RWPE2 (cell line): ENCODE measurements at regions not wholly inside any gene's neighbourhood (a gene's known extent, or its start where the extent isn't known, plus 50 kb on each side); places are given as distances from the start of the nearest gene placed in this dataset.

Source experiments
- ATAC-seq: fragments of 200-7000 bp; cut with Tn5 transposase; 3 replicates; pipeline ENCODE4 v1.9.1; 2021; ENCODE audit warnings: low read depth
- DNase-seq: peaks from one replicate; pipeline ENCODE4 v3.0.0-alpha.2; 2020; ENCODE audit warnings: low spot score
- H3K27ac ChIP-seq: fragments of 450-650 bp; 2 replicates; pipeline ENCODE4 v1.5.1; 2017; ENCODE audit warnings: mild to moderate bottlenecking; ENCODE audit not compliant: poor library complexity, severe bottlenecking
- H3K27me3 ChIP-seq: fragments of 250-450 bp; sonication (Bioruptor Pico); 2 replicates; pipeline ENCODE4 v1.5.1; 2021; ENCODE audit warnings: mild to moderate bottlenecking, moderate library complexity; ENCODE audit not compliant: insufficient read depth, poor library complexity, severe bottlenecking
- H3K36me3 ChIP-seq: fragments of 250-450 bp; sonication (Bioruptor Pico); 2 replicates; pipeline ENCODE4 v1.5.1; 2020; ENCODE audit warnings: low read depth, mild to moderate bottlenecking, moderate library complexity
- H3K4me1 ChIP-seq: fragments of 250-450 bp; sonication (Bioruptor Pico); 2 replicates; pipeline ENCODE4 v1.5.1; 2021; ENCODE audit warnings: mild to moderate bottlenecking, moderate library complexity; ENCODE audit not compliant: insufficient read depth, poor library complexity, severe bottlenecking
- H3K4me3 ChIP-seq: fragments of 250-450 bp; sonication (Bioruptor Pico); 2 replicates; pipeline ENCODE4 v1.5.1; 2021; ENCODE audit warnings: mild to moderate bottlenecking, moderate library complexity; ENCODE audit not compliant: severe bottlenecking
- H3K9me3 ChIP-seq: fragments of 250-450 bp; sonication (Bioruptor Pico); 2 replicates; pipeline ENCODE4 v1.5.1; 2021; ENCODE audit warnings: mild to moderate bottlenecking, moderate library complexity; ENCODE audit not compliant: severe bottlenecking
- TF ChIP-seq, protein P1 (sequence below): fragments of 450-650 bp; IDR thresholded peaks from one replicate; pipeline ENCODE4 v1.5.1; 2017; ENCODE audit warnings: mild to moderate bottlenecking, moderate library complexity; ENCODE audit not compliant: poor library complexity, severe bottlenecking

DNA sequence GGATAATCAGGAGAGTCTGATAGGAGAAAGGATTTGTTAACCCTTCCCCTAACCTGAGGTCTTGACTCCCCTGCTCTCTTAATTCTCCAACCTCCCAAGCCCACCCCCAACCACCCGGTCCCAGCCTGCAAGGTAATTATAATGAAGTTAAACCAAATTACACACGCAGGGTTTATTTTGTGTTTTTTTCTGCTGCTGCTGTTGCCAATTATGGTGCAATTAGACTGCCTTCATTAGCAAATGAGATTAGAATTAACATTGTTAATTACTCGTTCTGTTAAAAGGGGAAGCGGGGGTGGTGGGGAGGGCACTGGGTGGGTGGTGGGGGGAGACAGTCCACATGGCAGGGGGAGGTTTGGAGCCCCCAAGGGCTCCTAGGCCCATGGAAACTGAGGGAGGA lies 128.9 kb downstream of the CCT6B start:
- no peaks in the 10 kb centered on the region for H3K4me1 ChIP-seq
- H3K27ac ChIP-seq: no peak overlapping the region
- H3K27me3 ChIP-seq: peaks cover 12% of the 10 kb centered on the region
- TF ChIP-seq, protein P1, sequence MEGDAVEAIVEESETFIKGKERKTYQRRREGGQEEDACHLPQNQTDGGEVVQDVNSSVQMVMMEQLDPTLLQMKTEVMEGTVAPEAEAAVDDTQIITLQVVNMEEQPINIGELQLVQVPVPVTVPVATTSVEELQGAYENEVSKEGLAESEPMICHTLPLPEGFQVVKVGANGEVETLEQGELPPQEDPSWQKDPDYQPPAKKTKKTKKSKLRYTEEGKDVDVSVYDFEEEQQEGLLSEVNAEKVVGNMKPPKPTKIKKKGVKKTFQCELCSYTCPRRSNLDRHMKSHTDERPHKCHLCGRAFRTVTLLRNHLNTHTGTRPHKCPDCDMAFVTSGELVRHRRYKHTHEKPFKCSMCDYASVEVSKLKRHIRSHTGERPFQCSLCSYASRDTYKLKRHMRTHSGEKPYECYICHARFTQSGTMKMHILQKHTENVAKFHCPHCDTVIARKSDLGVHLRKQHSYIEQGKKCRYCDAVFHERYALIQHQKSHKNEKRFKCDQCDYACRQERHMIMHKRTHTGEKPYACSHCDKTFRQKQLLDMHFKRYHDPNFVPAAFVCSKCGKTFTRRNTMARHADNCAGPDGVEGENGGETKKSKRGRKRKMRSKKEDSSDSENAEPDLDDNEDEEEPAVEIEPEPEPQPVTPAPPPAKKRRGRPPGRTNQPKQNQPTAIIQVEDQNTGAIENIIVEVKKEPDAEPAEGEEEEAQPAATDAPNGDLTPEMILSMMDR: no peak
- H3K36me3 ChIP-seq: no peaks in the 10 kb centered on the region
- no peaks in the 10 kb centered on the region for H3K9me3 ChIP-seq
- DNase-seq (no peak), ATAC-seq (no peak)
- H3K4me3 ChIP-seq: no peak overlapping the region

DNA sequence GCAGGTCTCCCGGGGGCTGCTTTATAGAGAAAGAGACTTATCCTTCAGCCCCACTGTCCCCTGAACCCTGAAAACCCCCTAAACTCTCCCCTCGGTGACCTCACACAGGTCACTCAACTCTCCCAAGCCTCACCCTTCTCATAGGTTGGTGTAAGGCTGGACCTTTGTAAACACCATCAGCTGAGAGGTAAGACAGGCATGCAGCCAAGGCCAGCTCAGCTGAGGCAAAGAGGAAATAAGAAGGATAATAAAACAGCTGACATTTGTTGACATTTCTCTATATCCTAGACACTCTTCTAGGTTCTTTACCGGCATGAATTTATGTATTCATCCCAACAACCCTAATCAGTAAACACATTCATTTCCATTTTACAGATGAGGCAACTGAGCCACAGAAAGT lies 134.3 kb downstream of the CCT6B start:
- Histone ChIP-seq H3K27ac (no peak overlapping the region), H3K9me3 (no peaks in the 10 kb centered on the region), H3K36me3 (no peaks in the 10 kb centered on the region), H3K4me3 (no peak overlapping the region), H3K4me1 (no peaks in the 10 kb centered on the region), H3K27me3 (no peaks in the 10 kb centered on the region)
- ATAC-seq: no peak
- TF ChIP-seq, protein P1: no peak
- DNase-seq: no peak

DNA sequence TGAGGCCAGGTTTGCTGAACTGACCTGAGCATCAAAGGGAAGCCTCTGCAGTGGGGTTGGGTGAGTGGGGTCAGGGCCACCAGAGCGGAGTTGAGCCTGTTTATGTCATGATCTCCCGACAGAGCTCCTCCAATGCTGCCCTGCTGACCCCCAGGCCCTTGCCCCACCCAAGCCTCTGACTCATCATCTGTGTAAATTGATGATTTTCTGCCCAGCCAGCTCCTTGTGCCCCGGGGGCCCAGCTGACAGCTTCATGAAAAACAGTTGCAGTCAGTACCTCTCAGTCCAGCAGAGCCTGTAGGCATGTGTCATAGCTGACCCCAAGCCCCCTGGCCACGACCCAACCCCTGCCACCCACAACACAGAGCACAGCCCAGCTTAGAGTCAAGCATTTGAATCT lies 134.9 kb downstream of the CCT6B start:
- ATAC-seq: peak; percentile 59; the same call in 2 of the 3 replicates

DNA sequence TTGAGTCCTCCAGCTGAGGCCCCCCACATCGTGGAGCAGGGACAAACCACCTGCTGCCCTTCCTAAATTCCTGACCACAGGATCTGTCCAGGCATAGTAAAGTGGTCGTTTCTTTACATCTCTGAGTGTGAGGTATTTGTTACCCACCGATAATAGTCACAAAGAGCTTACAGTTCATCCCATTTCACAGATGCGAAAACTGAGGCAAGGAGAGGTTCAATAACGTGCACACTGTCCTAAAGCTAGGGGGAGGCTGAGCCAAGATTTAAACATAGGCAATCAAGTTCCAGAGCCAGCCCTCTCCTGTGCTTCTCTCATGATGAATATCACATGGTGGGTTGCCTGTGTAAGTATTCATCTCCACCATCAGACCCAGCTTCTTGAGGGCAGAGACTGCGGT lies 135.4 kb downstream of the CCT6B start:
- H3K9me3 ChIP-seq: no peaks in the 10 kb centered on the region
- TF ChIP-seq, protein P1: no peak
- no peaks in the 10 kb centered on the region for H3K4me1 ChIP-seq
- H3K36me3 ChIP-seq: no peaks in the 10 kb centered on the region
- H3K4me3 ChIP-seq: no peak overlapping the region
- H3K27ac ChIP-seq: no peak overlapping the region
- no peak for DNase-seq
- ATAC-seq: no peak; the same call in 2 of the 3 replicates
- no peaks in the 10 kb centered on the region for H3K27me3 ChIP-seq

More for the DNA sequence above, 134.9 kb downstream of the CCT6B start:
- H3K4me3 ChIP-seq: no peak overlapping the region
- H3K9me3 ChIP-seq: no peaks in the 10 kb centered on the region
- no peaks in the 10 kb centered on the region for H3K4me1 ChIP-seq
- H3K27me3 ChIP-seq: no peaks in the 10 kb centered on the region
- H3K27ac ChIP-seq: no peak overlapping the region
- TF ChIP-seq, protein P1: no peak
- H3K36me3 ChIP-seq: no peaks in the 10 kb centered on the region
- DNase-seq: no peak

DNA sequence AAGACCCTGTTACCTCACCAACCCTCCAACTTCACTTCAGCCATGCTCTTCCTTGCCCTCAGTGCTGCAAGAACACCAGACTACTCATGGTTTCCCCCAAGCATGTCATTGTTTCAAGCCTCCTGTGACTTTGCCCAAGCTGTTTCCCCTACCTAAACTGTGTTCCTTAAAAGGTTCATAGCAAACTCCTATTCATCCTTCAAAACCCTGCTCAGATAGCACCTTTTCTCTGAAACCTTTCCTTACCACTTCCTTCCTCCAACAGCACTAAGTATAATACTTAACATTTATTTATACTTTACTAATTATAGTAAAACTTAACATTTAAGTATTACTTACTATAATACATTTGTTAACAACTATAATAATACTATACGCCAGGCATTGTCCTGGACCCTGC lies 136.2 kb downstream of the CCT6B start:
- H3K4me1 ChIP-seq: no peaks in the 10 kb centered on the region
- H3K9me3 ChIP-seq: no peaks in the 10 kb centered on the region
- no peak overlapping the region for H3K27ac ChIP-seq
- no peak for DNase-seq
- TF ChIP-seq, protein P1: no peak
- no peaks in the 10 kb centered on the region for H3K27me3 ChIP-seq
- ATAC-seq: no peak
- no peaks in the 10 kb centered on the region for H3K36me3 ChIP-seq
- no peak overlapping the region for H3K4me3 ChIP-seq
